ENCODE measurements at regions not wholly inside any gene's neighbourhood (a gene's known extent, or its start where the extent isn't known, plus 50 kb on each side); places are given as distances from the start of the nearest gene placed in this dataset.
A peak's percentile ranks its signal among the peaks of the same experiment; 100 is the strongest.
"Not testable (repeated sequence)": the region's sequence is repeated elsewhere in the genome, so short reads cannot be mapped to it uniquely, and the experiment has no call there.

- not testable (repeated sequence) for H3K4me1 ChIP-seq (ENCODE audit: insufficient read depth, low read length); ATAC-seq (ENCODE audit: insufficient read depth, low read depth); H3K9me3 ChIP-seq (ENCODE audit: insufficient read depth, low read length, severe bottlenecking); H4K20me1 ChIP-seq (ENCODE audit: insufficient read depth, low read length); H3K4me2 ChIP-seq (ENCODE audit: insufficient read depth, low read length); H3K9ac ChIP-seq (ENCODE audit: low read depth, low read length); H3K79me2 ChIP-seq (ENCODE audit: insufficient read depth, low read length); H3K36me3 ChIP-seq (ENCODE audit: insufficient read depth, low read length); H3K4me3 ChIP-seq (ENCODE audit: low read depth in 1 of 2, low read length in 2 of 2); DNase-seq; H3K27me3 ChIP-seq (ENCODE audit: insufficient read depth, low read length, poor library complexity); H3K27ac ChIP-seq (ENCODE audit: low read length); H2AFZ ChIP-seq (ENCODE audit: low read depth, low read length)
Observed at GRCh38 chr1:143805374-143805773, 166.4 kb downstream of the FAM72C start.

DNA sequence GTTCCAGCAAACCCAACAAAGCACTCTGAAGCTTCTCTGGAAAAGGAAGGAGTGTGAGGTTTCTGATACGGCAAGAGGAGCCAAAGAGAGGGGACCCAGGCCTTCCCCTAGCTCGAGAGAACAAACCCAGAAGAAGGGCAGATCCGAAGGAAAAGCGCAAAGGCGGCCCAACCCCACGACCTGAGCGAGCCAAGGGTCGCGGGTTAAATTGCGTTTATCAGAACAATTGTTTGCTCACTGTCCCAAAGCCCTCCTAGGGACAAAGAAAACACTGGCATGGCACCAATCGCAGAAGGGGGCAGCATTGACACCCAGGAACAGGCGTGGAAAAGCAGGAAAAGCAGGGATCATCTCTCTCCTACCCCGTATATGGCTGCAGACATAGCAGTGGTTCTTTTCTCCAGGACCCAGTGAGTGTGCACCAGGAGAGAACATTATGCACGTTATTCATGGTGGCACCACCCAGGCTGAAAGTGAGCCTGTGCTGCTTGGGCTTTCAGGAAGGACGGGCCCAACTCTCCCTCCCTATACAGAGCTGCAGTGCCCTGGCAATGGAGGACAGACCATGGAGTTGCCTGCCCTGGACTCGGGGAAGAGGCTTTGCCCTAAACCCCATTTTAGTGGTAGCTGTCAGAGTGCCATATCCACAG lies 167.0 kb downstream of the FAM72C start:
- not testable (repeated sequence) for H3K4me2 ChIP-seq (ENCODE audit: insufficient read depth, low read length); ATAC-seq (ENCODE audit: insufficient read depth, low read depth); H3K36me3 ChIP-seq (ENCODE audit: insufficient read depth, low read length); H3K79me2 ChIP-seq (ENCODE audit: insufficient read depth, low read length); H3K27ac ChIP-seq (ENCODE audit: low read length); H3K27me3 ChIP-seq (ENCODE audit: insufficient read depth, low read length, poor library complexity); H3K9me3 ChIP-seq (ENCODE audit: insufficient read depth, low read length, severe bottlenecking); H3K4me3 ChIP-seq (ENCODE audit: low read depth in 1 of 2, low read length in 2 of 2); DNase-seq; H2AFZ ChIP-seq (ENCODE audit: low read depth, low read length); H3K4me1 ChIP-seq (ENCODE audit: insufficient read depth, low read length); H4K20me1 ChIP-seq (ENCODE audit: insufficient read depth, low read length); H3K9ac ChIP-seq (ENCODE audit: low read depth, low read length)

DNA sequence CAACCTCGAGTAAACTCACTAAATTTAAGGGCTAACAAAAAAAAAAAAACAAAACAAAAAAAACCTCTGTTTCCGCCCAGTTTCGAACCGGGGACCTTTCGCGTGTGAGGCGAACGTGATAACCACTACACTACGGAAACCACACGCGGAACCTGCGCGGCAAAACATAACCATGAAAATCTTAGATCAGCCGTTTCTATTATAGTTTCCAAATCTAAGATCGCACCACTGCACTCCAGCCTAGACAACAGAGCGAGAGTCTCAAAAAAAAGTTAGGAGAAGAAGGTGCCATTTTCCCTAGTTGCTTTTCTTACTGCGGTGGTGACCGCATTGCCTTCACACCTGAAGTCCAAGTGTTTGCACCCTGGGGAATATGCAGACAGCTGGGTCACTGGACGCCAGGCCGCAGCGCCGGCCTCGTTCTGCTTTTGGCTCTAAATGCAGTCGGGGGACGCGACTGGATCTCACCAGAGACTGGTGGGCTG lies 167.8 kb downstream of the FAM72C start:
- not testable (repeated sequence) for ATAC-seq (ENCODE audit: insufficient read depth, low read depth); H4K20me1 ChIP-seq (ENCODE audit: insufficient read depth, low read length); H3K9me3 ChIP-seq (ENCODE audit: insufficient read depth, low read length, severe bottlenecking); H3K27me3 ChIP-seq (ENCODE audit: insufficient read depth, low read length, poor library complexity); H3K4me1 ChIP-seq (ENCODE audit: insufficient read depth, low read length); DNase-seq; H3K79me2 ChIP-seq (ENCODE audit: insufficient read depth, low read length); H3K4me3 ChIP-seq (ENCODE audit: low read depth in 1 of 2, low read length in 2 of 2); H3K4me2 ChIP-seq (ENCODE audit: insufficient read depth, low read length); H3K9ac ChIP-seq (ENCODE audit: low read depth, low read length); H2AFZ ChIP-seq (ENCODE audit: low read depth, low read length); H3K36me3 ChIP-seq (ENCODE audit: insufficient read depth, low read length); H3K27ac ChIP-seq (ENCODE audit: low read length)

- not testable (repeated sequence) for H3K4me1 ChIP-seq (ENCODE audit: insufficient read depth, low read length); ATAC-seq (ENCODE audit: insufficient read depth, low read depth); H3K27ac ChIP-seq (ENCODE audit: low read length); H3K36me3 ChIP-seq (ENCODE audit: insufficient read depth, low read length); H3K27me3 ChIP-seq (ENCODE audit: insufficient read depth, low read length, poor library complexity); H3K79me2 ChIP-seq (ENCODE audit: insufficient read depth, low read length); H3K9ac ChIP-seq (ENCODE audit: low read depth, low read length); H3K4me2 ChIP-seq (ENCODE audit: insufficient read depth, low read length); DNase-seq; H3K9me3 ChIP-seq (ENCODE audit: insufficient read depth, low read length, severe bottlenecking); H2AFZ ChIP-seq (ENCODE audit: low read depth, low read length); H3K4me3 ChIP-seq (ENCODE audit: low read depth in 1 of 2, low read length in 2 of 2); H4K20me1 ChIP-seq (ENCODE audit: insufficient read depth, low read length)
Observed at GRCh38 chr1:143803095-143803494, 168.7 kb downstream of the FAM72C start.

DNA sequence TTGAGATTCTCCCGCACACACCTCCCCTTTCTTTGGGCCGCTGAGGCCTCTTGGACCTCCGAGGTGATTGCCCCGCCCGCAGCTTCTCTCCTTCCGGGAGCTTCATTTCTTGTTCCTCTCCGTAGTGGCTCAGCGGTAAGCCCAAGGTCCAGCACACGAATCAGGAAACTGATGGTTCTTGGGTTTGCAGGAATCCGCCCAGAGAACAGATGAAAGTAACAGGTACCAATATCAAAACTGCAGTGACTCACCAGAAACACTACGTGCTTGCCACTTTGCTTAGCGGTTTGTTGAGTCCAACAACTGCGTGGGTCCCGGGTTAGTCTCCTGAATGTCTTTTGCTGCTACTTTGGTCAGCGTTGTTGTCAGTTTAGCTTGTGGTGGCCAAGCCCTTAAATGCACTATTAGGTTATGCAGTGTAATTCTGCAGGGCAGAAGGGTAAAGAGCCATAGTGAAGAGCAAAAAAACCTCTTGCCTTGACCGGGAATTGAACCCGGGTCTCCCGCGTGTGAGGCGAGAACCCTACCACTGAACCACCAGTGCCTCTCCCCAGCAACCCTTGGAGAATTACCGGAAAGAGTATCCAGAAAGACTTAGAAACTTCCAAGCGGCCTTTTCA lies 172.1 kb downstream of the FAM72C start:
- not testable (repeated sequence) for H3K4me1 ChIP-seq (ENCODE audit: insufficient read depth, low read length); ATAC-seq (ENCODE audit: insufficient read depth, low read depth); H3K27me3 ChIP-seq (ENCODE audit: insufficient read depth, low read length, poor library complexity); H3K9ac ChIP-seq (ENCODE audit: low read depth, low read length); H4K20me1 ChIP-seq (ENCODE audit: insufficient read depth, low read length); H3K27ac ChIP-seq (ENCODE audit: low read length); H3K4me2 ChIP-seq (ENCODE audit: insufficient read depth, low read length); H3K79me2 ChIP-seq (ENCODE audit: insufficient read depth, low read length); H3K4me3 ChIP-seq (ENCODE audit: low read depth in 1 of 2, low read length in 2 of 2); H3K36me3 ChIP-seq (ENCODE audit: insufficient read depth, low read length); DNase-seq; H3K9me3 ChIP-seq (ENCODE audit: insufficient read depth, low read length, severe bottlenecking); H2AFZ ChIP-seq (ENCODE audit: low read depth, low read length)

DNA sequence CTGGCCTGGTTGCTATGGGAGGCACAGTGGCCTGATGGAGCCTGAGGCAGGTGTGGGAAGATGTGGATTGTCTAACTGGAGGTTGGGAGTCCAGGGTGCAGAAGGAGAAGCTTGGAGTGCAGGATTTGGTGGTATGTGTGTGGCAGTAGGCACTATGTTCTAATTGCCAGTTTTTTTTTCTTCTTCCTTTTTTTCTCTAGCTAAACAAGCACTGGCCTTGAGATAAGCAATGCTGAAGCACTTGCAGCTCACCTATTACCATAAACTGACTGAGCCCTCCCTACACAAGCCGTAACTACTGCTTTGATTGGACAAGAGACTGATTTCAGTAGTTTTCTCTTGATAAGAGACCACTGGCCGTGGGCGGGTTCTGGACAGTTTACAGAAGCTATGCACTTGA lies 175.4 kb downstream of the FAM72C start:
- H3K4me1 ChIP-seq (ENCODE audit: insufficient read depth, low read length); H3K4me2 ChIP-seq (ENCODE audit: insufficient read depth, low read length); H3K27ac ChIP-seq (ENCODE audit: low read length); H3K27me3 ChIP-seq (ENCODE audit: insufficient read depth, low read length, poor library complexity); H4K20me1 ChIP-seq (ENCODE audit: insufficient read depth, low read length); H3K79me2 ChIP-seq (ENCODE audit: insufficient read depth, low read length); H3K4me3 ChIP-seq (ENCODE audit: low read depth in 1 of 2, low read length in 2 of 2); H3K9ac ChIP-seq (ENCODE audit: low read depth, low read length); H2AFZ ChIP-seq (ENCODE audit: low read depth, low read length); ATAC-seq (ENCODE audit: insufficient read depth, low read depth); DNase-seq; H3K36me3 ChIP-seq (ENCODE audit: insufficient read depth, low read length); H3K9me3 ChIP-seq (ENCODE audit: insufficient read depth, low read length, severe bottlenecking): not testable (repeated sequence)

DNA sequence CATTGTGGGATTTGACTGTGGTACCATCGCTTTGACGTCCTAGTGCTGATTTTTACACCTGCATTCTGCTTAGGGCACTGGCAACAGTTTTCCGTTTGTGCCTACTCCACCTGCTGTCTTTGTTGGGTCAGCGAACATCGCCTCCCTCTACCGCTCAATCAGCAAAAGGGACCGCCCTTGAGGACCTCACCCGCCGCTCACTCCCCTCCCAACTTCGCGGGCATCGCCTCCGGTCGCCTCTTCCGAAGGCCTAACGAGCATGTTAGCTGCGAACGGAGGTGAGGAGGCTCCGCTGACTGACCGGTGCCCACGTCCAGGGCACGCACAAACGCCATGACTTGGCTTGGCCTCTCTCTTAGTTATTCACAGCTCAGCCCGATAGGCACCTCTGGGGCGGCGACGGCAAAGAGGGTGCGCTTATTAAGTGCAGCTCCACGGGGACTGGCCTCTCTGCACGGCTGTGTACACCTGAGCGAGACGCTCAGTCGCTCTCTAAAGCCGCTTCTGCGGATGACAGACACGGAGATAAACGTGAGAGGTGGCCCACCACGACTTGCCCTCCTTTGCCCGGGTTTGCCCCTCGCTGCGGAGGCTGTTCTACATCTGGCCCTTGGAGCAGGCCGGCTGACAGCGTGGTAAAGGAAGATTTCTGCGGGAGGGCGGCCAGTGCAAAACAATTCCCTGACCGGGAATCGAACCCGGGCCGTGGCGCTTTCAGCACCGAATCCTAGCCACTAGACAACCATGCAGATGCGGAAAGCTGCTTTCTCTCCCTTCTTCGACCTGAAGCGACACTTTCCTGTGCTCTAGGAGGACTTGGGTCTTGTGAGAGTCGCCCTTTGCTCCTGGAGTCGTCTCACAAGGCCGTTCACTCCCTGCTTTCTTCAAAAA lies 179.5 kb downstream of the FAM72C start:
- H3K4me2 ChIP-seq (ENCODE audit: insufficient read depth, low read length); H3K79me2 ChIP-seq (ENCODE audit: insufficient read depth, low read length); H2AFZ ChIP-seq (ENCODE audit: low read depth, low read length); ATAC-seq (ENCODE audit: insufficient read depth, low read depth); H3K9me3 ChIP-seq (ENCODE audit: insufficient read depth, low read length, severe bottlenecking); H3K4me3 ChIP-seq (ENCODE audit: low read depth in 1 of 2, low read length in 2 of 2); H3K9ac ChIP-seq (ENCODE audit: low read depth, low read length); H3K27me3 ChIP-seq (ENCODE audit: insufficient read depth, low read length, poor library complexity); H4K20me1 ChIP-seq (ENCODE audit: insufficient read depth, low read length); H3K27ac ChIP-seq (ENCODE audit: low read length); H3K36me3 ChIP-seq (ENCODE audit: insufficient read depth, low read length); H3K4me1 ChIP-seq (ENCODE audit: insufficient read depth, low read length); DNase-seq: not testable (repeated sequence)

GRCh38 chr1:143786381-143786780 lies 185.4 kb downstream of the FAM72C start:
- H3K4me1 ChIP-seq (ENCODE audit: insufficient read depth, low read length); H3K9me3 ChIP-seq (ENCODE audit: insufficient read depth, low read length, severe bottlenecking); H3K4me3 ChIP-seq (ENCODE audit: low read depth in 1 of 2, low read length in 2 of 2); H3K9ac ChIP-seq (ENCODE audit: low read depth, low read length); H4K20me1 ChIP-seq (ENCODE audit: insufficient read depth, low read length); H3K36me3 ChIP-seq (ENCODE audit: insufficient read depth, low read length); H3K4me2 ChIP-seq (ENCODE audit: insufficient read depth, low read length); H3K79me2 ChIP-seq (ENCODE audit: insufficient read depth, low read length); H3K27me3 ChIP-seq (ENCODE audit: insufficient read depth, low read length, poor library complexity); DNase-seq; H3K27ac ChIP-seq (ENCODE audit: low read length); H2AFZ ChIP-seq (ENCODE audit: low read depth, low read length): not testable (repeated sequence)
- 0 out of 3 replicates have a peak, but pooled peaks have one; percentile 31 for ATAC-seq (ENCODE audit: insufficient read depth, low read depth)
